Stimulated activated CD8-positive, alpha-beta memory T cell treated with anti-CD3 and anti-CD28 coated beads, Interleukin-12 subunit alpha, Interleukin-12 subunit beta, amount 100 ng/mL, for 4 hours (primary cell): ENCODE measurements at regions not wholly inside any gene's neighbourhood (a gene's known extent, or its start where the extent isn't known, plus 50 kb on each side); places are given as distances from the start of the nearest gene placed in this dataset.

Source experiments
- DNase-seq: peaks from one replicate; pipeline ENCODE4 v3.0.0-alpha.2; 2020; ENCODE audit warnings: low read depth

GRCh38 chr18:45381282-45381681, 234.0 kb upstream of the SLC14A2 start:
- DNase-seq, result no peak

GRCh38 chr18:45383228-45383627, 232.0 kb upstream of the SLC14A2 start:
- no peak for DNase-seq

GRCh38 chr18:45384137-45384961, 230.9 kb upstream of the SLC14A2 start:
- no peak for DNase-seq

GRCh38 chr18:45384962-45385315, 230.3 kb upstream of the SLC14A2 start:
- DNase-seq, result no peak

DNA sequence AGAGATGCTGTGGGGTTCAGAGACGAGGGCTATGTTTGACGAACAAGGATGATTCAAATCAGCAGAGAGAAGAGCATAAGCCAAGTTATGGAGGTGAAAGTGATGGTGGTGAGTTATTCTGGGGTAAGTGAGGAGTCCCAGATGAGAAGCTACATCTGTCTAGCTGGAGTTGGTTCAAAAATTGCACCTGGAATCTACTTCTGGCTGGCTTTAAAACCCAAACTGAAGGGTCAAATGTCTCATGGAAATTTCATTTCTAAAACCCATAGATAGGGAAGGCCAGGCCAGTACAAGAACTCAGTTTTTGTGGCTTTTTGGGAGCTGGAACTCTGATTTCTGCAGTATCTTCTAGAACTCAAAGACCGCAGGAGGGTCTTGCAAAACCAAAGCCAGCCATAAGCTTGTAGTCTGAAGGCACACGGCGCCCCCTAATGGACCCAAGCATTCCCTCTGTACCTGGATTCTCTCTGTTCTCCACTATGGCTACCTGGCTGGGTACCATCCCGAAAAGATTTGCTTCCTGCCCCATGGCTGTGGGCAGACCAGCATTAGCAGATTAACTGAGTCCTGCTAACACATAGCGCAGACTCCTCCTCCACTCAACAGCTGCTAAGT, 229.1 kb upstream of the SLC14A2 start:
- no peak for DNase-seq

DNA sequence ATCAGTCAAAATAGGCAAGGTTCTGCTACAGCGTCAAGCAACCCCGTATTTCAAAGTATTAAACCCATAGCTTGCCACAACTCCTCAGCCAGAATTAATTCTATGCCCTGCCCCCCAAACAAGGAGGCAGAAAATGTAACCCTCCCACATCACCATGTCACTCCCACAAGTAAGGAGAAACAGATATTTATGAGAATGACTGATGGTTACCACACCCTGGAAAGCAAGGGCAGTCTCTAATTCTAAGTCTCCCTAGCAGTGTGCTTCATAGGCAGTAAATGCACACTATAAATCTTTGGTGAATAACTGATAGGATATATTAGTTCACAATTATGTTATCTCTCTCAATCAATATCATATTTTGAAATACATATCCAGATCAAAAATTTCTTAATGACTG, 228.0 kb upstream of the SLC14A2 start:
- DNase-seq, result no peak

GRCh38 chr18:45398448-45398847, 216.8 kb upstream of the SLC14A2 start:
- DNase-seq, result no peak

DNA sequence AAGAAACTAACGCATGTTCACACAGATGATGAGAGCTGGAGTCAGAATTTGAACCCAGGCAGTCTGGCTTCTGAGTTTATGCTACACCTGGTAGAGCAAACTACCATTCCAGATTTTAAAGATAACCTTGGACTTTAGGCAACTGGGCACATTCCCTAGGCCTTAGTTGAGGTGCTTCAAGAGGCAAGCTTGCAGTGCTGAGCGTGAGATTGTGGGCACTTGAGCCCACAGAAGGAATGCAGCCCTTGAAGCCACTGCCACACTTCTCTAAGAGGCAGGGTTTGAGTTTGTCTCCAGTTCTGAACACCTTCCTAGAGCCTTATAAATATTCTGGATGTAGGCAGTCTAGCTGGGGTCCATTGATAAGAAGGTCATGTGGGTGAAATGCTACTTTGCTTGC, 216.1 kb upstream of the SLC14A2 start:
- no peak for DNase-seq

- DNase-seq, result no peak
These were observed 215.6 kb upstream of the SLC14A2 start for GRCh38 chr18:45399643-45400042.

DNA sequence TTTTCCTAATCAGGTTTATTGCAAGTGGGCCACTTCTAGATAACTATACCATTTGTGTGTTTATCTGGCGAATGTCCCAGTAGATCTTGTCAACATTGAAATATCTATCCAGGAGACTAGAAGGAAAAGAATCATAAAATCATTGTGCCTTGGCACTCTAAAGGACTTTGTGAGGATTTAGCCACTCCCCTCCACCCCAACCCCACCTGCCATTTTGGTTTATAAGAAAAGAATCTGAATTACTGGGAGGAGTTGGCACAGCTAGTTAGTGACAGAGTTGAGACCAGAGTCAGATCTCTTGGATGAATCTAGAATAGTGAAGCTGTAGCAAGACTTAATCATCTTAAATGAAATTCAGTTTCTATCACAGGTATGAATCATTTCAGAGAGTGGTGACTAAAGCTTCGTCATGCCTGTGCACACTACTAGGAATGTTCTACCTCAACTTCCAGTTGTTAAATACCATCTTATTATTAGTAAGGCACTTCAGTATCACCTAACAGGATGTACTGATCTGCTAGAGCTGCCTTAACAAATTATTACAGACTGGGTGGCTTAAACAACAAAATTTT, 212.7 kb upstream of the SLC14A2 start:
- no peak for DNase-seq

GRCh38 chr18:45403341-45404049, 211.8 kb upstream of the SLC14A2 start:
- no peak for DNase-seq

- DNase-seq, result no peak
These were observed 207.1 kb upstream of the SLC14A2 start for GRCh38 chr18:45408218-45408617.

DNA sequence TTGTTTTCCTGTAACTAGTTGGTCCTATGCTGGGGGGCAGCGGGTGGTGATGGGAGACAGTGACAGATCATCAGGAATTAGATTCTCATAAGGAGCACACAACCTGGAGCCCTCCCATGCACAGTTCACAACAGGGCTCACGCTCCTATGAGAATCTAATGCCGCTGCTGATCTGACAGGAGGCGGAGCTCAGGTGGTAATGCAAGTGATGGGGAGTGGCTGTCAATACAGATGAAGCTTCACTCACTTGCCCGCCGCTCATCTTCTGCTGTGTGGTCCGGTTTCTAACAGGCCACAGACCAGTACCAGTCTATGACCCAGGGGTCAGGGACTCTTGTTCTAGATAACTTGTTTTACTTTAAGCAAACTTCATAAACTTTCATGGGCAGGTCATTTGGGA, 205.3 kb upstream of the SLC14A2 start:
- no peak for DNase-seq

GRCh38 chr18:45412577-45412976, 202.7 kb upstream of the SLC14A2 start:
- DNase-seq, result no peak

DNA sequence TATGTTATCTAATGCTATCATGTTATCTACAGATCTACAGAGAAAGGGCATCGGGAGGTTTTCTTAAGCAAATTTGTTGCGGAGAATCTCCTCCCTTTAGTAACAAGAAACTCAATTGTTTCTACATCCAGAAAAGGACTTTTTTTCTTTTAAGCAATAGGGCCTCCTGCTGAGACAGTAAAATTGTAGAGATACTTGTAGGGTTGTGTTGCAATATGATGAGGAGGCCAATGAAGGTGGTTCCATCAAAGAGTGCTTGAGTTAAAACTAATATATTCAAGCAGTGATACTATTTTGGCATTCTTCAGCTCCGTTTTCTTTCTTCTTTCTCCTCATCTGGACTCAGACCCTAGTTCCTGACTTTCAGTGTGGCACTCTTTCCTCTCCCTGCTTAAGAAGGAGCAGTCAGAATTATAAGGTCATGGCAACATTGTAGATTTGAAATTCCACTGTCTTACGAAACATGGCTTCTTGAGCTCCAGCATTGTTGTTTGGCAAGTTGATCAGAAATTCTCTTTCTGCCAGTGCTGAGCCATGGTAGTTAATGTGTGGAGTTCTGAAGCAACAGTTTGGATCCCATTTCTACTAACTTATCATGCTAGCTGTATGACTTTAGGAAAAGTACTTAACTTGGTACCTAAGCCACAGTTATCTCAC, 202.0 kb upstream of the SLC14A2 start:
- no peak for DNase-seq

GRCh38 chr18:45415614-45416013, 199.7 kb upstream of the SLC14A2 start:
- DNase-seq, result no peak

- no peak for DNase-seq
These were observed 199.1 kb upstream of the SLC14A2 start for GRCh38 chr18:45416168-45416567.

GRCh38 chr18:45417392-45417791, 197.9 kb upstream of the SLC14A2 start:
- no peak for DNase-seq

- no peak for DNase-seq
These were observed 191.6 kb upstream of the SLC14A2 start for GRCh38 chr18:45423659-45424058.

DNA sequence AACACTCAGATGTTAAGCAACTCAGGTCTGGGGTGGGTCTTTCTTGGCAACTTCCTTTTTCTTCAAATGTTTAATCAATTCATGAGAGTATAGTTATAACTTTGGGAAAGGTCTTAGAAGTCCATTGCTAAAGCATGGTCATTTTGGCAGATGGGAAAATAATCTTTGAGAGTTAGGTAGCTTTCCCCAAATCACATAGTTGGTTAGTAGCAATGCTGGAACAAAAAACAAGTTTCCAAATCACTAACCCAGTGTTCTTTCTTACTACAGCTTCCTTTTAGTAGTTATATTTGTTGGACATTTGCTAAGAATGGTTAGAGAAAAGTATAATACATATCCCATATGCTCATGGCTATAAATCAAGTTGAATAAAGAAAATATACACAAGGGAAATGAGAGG, 185.2 kb upstream of the SLC14A2 start:
- DNase-seq, result no peak

- DNase-seq, result no peak
These were observed 179.5 kb upstream of the SLC14A2 start for GRCh38 chr18:45435810-45436209.

DNA sequence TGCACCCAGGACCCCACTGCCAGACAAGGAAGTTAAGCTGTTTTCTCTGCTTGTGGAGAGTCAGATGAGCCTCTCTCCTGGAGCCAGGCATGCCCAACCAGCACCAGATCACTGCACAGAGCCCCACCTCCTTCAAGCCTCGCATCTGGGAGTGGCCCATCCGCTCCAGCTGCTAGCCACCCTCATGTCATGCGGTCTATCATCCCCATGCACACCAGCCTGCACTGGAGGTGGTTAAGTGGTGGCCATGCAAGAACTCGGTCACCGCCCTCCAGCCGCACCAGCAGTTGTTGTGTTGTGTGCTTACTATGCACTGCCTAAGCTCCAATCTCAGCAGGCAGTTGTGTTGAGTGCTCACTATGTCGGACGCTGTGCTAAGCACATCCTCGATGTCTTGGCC, 177.9 kb upstream of the SLC14A2 start:
- DNase-seq, result no peak
